ENCODE measurements at regions not wholly inside any gene's neighbourhood (a gene's known extent, or its start where the extent isn't known, plus 50 kb on each side); places are given as distances from the start of the nearest gene placed in this dataset.

DNA sequence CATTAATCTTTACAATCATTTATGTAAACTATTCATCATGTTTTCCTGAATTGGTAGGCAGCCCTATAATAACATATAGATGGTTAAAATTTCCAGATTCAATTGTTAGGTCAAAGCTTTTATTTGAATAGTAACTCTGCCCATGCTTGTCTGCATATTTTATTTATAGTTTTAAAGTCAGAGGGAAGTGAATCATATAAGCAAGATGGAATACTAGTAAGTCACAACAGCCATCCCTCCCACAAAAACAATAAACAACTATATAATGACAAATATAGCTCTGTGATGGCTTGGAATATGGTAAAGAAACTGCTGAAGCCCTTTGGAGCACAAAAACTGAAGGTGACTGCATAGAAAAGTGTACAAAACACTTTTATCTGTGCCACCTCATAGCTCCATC is 156.3 kb upstream of the TMEM106B start:
- TF ChIP-seq, protein P1, sequence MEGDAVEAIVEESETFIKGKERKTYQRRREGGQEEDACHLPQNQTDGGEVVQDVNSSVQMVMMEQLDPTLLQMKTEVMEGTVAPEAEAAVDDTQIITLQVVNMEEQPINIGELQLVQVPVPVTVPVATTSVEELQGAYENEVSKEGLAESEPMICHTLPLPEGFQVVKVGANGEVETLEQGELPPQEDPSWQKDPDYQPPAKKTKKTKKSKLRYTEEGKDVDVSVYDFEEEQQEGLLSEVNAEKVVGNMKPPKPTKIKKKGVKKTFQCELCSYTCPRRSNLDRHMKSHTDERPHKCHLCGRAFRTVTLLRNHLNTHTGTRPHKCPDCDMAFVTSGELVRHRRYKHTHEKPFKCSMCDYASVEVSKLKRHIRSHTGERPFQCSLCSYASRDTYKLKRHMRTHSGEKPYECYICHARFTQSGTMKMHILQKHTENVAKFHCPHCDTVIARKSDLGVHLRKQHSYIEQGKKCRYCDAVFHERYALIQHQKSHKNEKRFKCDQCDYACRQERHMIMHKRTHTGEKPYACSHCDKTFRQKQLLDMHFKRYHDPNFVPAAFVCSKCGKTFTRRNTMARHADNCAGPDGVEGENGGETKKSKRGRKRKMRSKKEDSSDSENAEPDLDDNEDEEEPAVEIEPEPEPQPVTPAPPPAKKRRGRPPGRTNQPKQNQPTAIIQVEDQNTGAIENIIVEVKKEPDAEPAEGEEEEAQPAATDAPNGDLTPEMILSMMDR (conservative IDR thresholded peaks at IDR 0.05; ENCODE audit: low read length) = no peak
- TF ChIP-seq EZH2phosphoT487 (IDR thresholded peaks at IDR 0.05; ENCODE audit: borderline replicate concordance, low read depth, low read length) = no peak

Measured in OCI-LY7 (cell line).